Stomach (tissue), 8 donors: ENCODE measurements at regions not wholly inside any gene's neighbourhood (a gene's known extent, or its start where the extent isn't known, plus 50 kb on each side); places are given as distances from the start of the nearest gene placed in this dataset.

Experiments used
- DNase-seq, 2 donors: peaks; one replicate each; pipeline versions ENCODE4 v3.0.0 to v3.0.0-alpha.2; 2013 to 2019
- H3K27ac ChIP-seq, 5 donors: fragments of 200-600 bp in 4 of 5; sonication (generic) in 4 of 5; one replicate each; pipeline ENCODE4 v1.5.1; 2013 to 2019; ENCODE audit warnings: mild to moderate bottlenecking in 1 of 5, moderate library complexity in 1 of 5
- H3K27me3 ChIP-seq, 3 donors: fragments of 200-600 bp; sonication (generic); one replicate each; pipeline ENCODE4 v1.5.1; 2017 to 2019; ENCODE audit warnings: mixed run types in 1 of 3
- H3K36me3 ChIP-seq, 4 donors: fragments of 200-600 bp; sonication (generic); 1 replicate in 3 of 4; 2 replicates in 1 of 4; pipeline ENCODE4 v1.5.1; 2016 to 2019
- H3K4me1 ChIP-seq, 4 donors: fragments of 200-600 bp; sonication (generic); one replicate each; pipeline ENCODE4 v1.5.1; 2016 to 2019
- H3K4me3 ChIP-seq, 4 donors: fragments of 200-600 bp; sonication (generic) in 3 of 4; one replicate each; pipeline ENCODE4 v1.5.1; 2016 to 2019; ENCODE audit warnings: mild to moderate bottlenecking in 1 of 4
- H3K9me3 ChIP-seq, 4 donors: fragments of 200-600 bp; sonication (generic); one replicate each; pipeline ENCODE4 v1.5.1; 2016 to 2019
- CTCF ChIP-seq, 7 experiments: fragments of 450-650 bp in 4 of 7; fragments of 200-600 bp in 3 of 7; sonication (generic) in 3 of 7; IDR thresholded peaks; one replicate each; pipeline ENCODE4 v1.5.1; 2016 to 2019; ENCODE audit warnings: antibody characterized with exemption in 7 of 7, control low read depth in 2 of 7, mild to moderate bottlenecking in 1 of 7
- EP300 ChIP-seq: sonication (generic); formaldehyde crosslinking; IDR thresholded peaks from one replicate; pipeline ENCODE4 v1.6.1; 2017; ENCODE audit warnings: antibody characterized with exemption
- POLR2A ChIP-seq, 4 donors: fragments of 450-650 bp; IDR thresholded peaks; one replicate each; pipeline ENCODE4 v1.6.1; 2016; ENCODE audit warnings: antibody characterized with exemption in 4 of 4, control low read depth in 2 of 4, mild to moderate bottlenecking in 1 of 4, moderate library complexity in 1 of 4
- POLR2AphosphoS5 ChIP-seq, 3 donors: sonication (generic); formaldehyde crosslinking; IDR thresholded peaks; one replicate each; pipeline ENCODE4 v1.6.1; 2016; ENCODE audit warnings: antibody characterized with exemption in 3 of 3
- WGBS, 5 donors: extraction: QIAGEN DNeasy Blood & Tissue Kit in 3 of 5; methylation state at CpG; one replicate each; pipeline versions ENCODE4 v1.1.5 to v1.1.7; 2013 to 2018; 5-methylcytosine and 5-hydroxymethylcytosine counted together
- intact Hi-C: fragments of 100-400 bp; cut with DNase I; formaldehyde crosslinking; loops from one replicate; pipeline ENCODE4 v1.15.1; 2023; ENCODE audit warnings: low total_unique reads
- donor health status: healthy with polysubstance abuse.
- donor health status: Bipolar disorder and iron deficiency.
- donor health status: healthy.

GRCh38 chr14:97350894-97351731 lies 553.9 kb downstream of the VRK1 start:
- Histone ChIP-seq H3K4me3 (no peak overlapping the region), H3K27ac (peak overlapping the region; percentile 7 to 66 (median 58)), H3K27me3 (no peaks in the 10 kb centered on the region), H3K36me3 (no peaks in the 10 kb centered on the region), H3K9me3 (no peaks in the 10 kb centered on the region), H3K4me1 (peaks cover 3 to 15% (median 11%) of the 10 kb centered on the region in 4 donors)
- TF ChIP-seq POLR2AphosphoS5 (IDR thresholded peaks at IDR 0.05), result peak in 1 of 3 donors; percentile 29
- no peak for TF ChIP-seq CTCF (IDR thresholded peaks at IDR 0.05)
- no peak for TF ChIP-seq EP300
- TF ChIP-seq POLR2A (IDR thresholded peaks at IDR 0.05), result no peak
- DNase-seq, result peak; percentile 39 to 40
- 36 to 55% (median 46%) methylated on average over 7 of the region's 7 CpGs for WGBS, 5 donors
- intact Hi-C loops, result no loop called here

- Histone ChIP-seq H3K4me3 (no peak overlapping the region), H3K27ac (no peak overlapping the region), H3K27me3 (no peaks in the 10 kb centered on the region), H3K4me1 (peaks cover 3 to 15% (median 11%) of the 10 kb centered on the region in 4 donors), H3K36me3 (no peaks in the 10 kb centered on the region), H3K9me3 (no peaks in the 10 kb centered on the region)
- WGBS, 5 donors, result 89 to 93% (median 90%) methylated on average over 5 of the region's 5 CpGs
- TF ChIP-seq CTCF (IDR thresholded peaks at IDR 0.05) (no peak), POLR2AphosphoS5 (IDR thresholded peaks at IDR 0.05) (no peak), EP300 (no peak), POLR2A (IDR thresholded peaks at IDR 0.05) (no peak)
- DNase-seq, result no peak
- intact Hi-C loops, result no loop called here
These were observed 555.9 kb downstream of the VRK1 start for GRCh38 chr14:97353102-97353501.

DNA sequence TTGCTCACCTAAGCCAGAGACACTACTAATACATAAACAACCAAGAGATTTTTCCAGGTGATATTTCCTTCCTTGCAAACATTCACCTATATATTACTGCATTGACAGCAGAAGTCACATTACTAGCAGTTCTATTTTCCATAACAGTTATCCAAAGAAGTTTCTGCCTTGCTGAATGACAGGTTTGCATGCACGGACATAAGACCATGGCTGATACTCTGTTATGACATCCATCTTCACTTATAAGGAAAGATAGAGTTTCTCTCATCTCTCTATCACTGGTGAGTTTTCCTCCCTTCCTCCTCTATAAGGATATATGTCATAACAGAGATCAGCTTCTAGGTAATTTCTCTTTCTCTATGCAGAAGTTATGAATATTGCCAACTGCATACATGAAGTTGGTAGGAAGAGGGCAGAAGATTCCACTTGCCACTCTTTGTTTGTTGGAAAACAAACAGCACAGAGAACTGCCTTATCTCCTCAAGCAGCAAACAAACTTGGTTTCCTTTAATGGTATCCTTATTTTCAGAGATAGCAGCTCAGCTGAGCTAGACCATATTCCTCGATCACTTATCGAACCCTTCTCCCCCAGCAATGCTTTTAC lies 557.0 kb downstream of the VRK1 start:
- no peak overlapping the region for H3K4me3 ChIP-seq
- H3K9me3 ChIP-seq, result no peaks in the 10 kb centered on the region
- no peaks in the 10 kb centered on the region for H3K36me3 ChIP-seq
- H3K4me1 ChIP-seq, result peaks cover 3 to 22% (median 14%) of the 10 kb centered on the region in 4 donors
- intact Hi-C loops, result no loop called here
- no peak for DNase-seq
- 50 to 82% (median 59%) methylated on average over 3 of the region's 3 CpGs for WGBS, 5 donors
- TF ChIP-seq EP300 (no peak), POLR2A (IDR thresholded peaks at IDR 0.05) (no peak), CTCF (IDR thresholded peaks at IDR 0.05) (no peak), POLR2AphosphoS5 (IDR thresholded peaks at IDR 0.05) (no peak)
- H3K27ac ChIP-seq, result no peak overlapping the region
- H3K27me3 ChIP-seq, result no peaks in the 10 kb centered on the region

GRCh38 chr14:97359341-97359740 lies 562.2 kb downstream of the VRK1 start:
- WGBS, 5 donors, result 83 to 89% (median 84%) methylated on average over 6 of the region's 6 CpGs
- Histone ChIP-seq H3K4me3 (no peak overlapping the region), H3K4me1 (peaks cover 0 to 10% (median 3%) of the 10 kb centered on the region in 4 donors), H3K27me3 (no peaks in the 10 kb centered on the region), H3K27ac (no peak overlapping the region), H3K36me3 (no peaks in the 10 kb centered on the region), H3K9me3 (no peaks in the 10 kb centered on the region)
- no peak for DNase-seq
- intact Hi-C loops, result no loop called here
- TF ChIP-seq CTCF (IDR thresholded peaks at IDR 0.05) (no peak), EP300 (no peak), POLR2A (IDR thresholded peaks at IDR 0.05) (no peak), POLR2AphosphoS5 (IDR thresholded peaks at IDR 0.05) (no peak)
